Skeletal muscle tissue (tissue), 3 donors: ENCODE measurements at regions not wholly inside any gene's neighbourhood (a gene's known extent, or its start where the extent isn't known, plus 50 kb on each side); places are given as distances from the start of the nearest gene placed in this dataset.

ENCODE experiments used
- H3K27ac ChIP-seq: one replicate; pipeline ENCODE4 v1.7.0; 2013; ENCODE audit warnings: mild to moderate bottlenecking, low read depth, low read length, inconsistent platforms
- H3K27me3 ChIP-seq, 3 donors: one replicate each; pipeline ENCODE4 v1.7.0; 2013; ENCODE audit warnings: low read length in 3 of 3; ENCODE audit not compliant: control insufficient read depth in 3 of 3, insufficient read depth in 3 of 3
- H3K36me3 ChIP-seq, 3 donors: one replicate each; pipeline ENCODE4 v1.7.0; 2013; ENCODE audit warnings: low read length in 3 of 3; ENCODE audit not compliant: control insufficient read depth in 3 of 3, insufficient read depth in 3 of 3
- H3K4me1 ChIP-seq, 3 donors: one replicate each; pipeline ENCODE4 v1.7.0; 2013; ENCODE audit warnings: low read length in 3 of 3, mild to moderate bottlenecking in 3 of 3; ENCODE audit not compliant: control insufficient read depth in 3 of 3, insufficient read depth in 3 of 3
- H3K4me3 ChIP-seq, 3 donors: one replicate each; pipeline ENCODE4 v1.7.0; 2013; ENCODE audit warnings: low read length in 3 of 3
- H3K9ac ChIP-seq, 3 donors: one replicate each; pipeline ENCODE4 v1.7.0; 2013; ENCODE audit warnings: low read length in 3 of 3, mild to moderate bottlenecking in 3 of 3, moderate library complexity in 2 of 3, low read depth in 1 of 3
- H3K9me3 ChIP-seq, 3 donors: one replicate each; pipeline ENCODE4 v1.7.0; 2013; ENCODE audit warnings: low read length in 3 of 3; ENCODE audit not compliant: control insufficient read depth in 3 of 3
- donor health status: Osteomylitis.

- peaks cover 0 to 6% (median 0%) of the 10 kb centered on the region in 3 donors for H3K9me3 ChIP-seq
- no peak overlapping the region for H3K9ac ChIP-seq
- H3K27ac ChIP-seq = no peak overlapping the region
- H3K4me1 ChIP-seq = no peaks in the 10 kb centered on the region
- no peaks in the 10 kb centered on the region for H3K27me3 ChIP-seq
- H3K4me3 ChIP-seq = no peak overlapping the region
- no peaks in the 10 kb centered on the region for H3K36me3 ChIP-seq
These were observed 367.5 kb downstream of the CCSER2 start for GRCh38 chr10:84695902-84696301.

DNA sequence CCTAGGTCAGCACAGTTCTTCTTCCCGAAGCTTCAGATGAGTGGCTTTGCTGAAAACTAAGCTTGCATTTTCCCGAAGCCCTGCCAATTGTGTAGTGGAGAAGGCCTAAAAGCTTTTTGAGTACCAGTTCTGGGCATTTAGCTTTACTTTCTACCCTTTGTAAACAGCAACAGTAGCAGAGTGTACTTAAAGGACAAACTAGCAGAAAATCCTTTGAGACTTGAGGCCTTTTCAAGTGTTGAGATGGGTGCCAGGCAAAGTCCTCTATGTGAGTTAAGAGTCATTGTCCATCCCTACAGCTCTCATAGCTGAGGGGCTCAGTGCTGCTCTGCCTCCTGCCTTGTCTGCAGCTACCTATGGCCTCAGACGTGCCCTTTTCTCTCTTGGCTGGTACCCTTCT is 368.2 kb downstream of the CCSER2 start:
- Histone ChIP-seq H3K27ac (no peak overlapping the region), H3K9ac (no peak overlapping the region), H3K36me3 (no peaks in the 10 kb centered on the region), H3K27me3 (no peaks in the 10 kb centered on the region), H3K4me3 (no peak overlapping the region), H3K4me1 (no peaks in the 10 kb centered on the region), H3K9me3 (peaks cover 0 to 6% (median 0%) of the 10 kb centered on the region in 3 donors)

- no peaks in the 10 kb centered on the region for H3K4me1 ChIP-seq
- no peak overlapping the region for H3K27ac ChIP-seq
- H3K9ac ChIP-seq = no peak overlapping the region
- no peaks in the 10 kb centered on the region for H3K9me3 ChIP-seq
- no peaks in the 10 kb centered on the region for H3K36me3 ChIP-seq
- H3K4me3 ChIP-seq = no peak overlapping the region
- no peaks in the 10 kb centered on the region for H3K27me3 ChIP-seq
These were observed 370.6 kb downstream of the CCSER2 start for GRCh38 chr10:84698989-84699388.

DNA sequence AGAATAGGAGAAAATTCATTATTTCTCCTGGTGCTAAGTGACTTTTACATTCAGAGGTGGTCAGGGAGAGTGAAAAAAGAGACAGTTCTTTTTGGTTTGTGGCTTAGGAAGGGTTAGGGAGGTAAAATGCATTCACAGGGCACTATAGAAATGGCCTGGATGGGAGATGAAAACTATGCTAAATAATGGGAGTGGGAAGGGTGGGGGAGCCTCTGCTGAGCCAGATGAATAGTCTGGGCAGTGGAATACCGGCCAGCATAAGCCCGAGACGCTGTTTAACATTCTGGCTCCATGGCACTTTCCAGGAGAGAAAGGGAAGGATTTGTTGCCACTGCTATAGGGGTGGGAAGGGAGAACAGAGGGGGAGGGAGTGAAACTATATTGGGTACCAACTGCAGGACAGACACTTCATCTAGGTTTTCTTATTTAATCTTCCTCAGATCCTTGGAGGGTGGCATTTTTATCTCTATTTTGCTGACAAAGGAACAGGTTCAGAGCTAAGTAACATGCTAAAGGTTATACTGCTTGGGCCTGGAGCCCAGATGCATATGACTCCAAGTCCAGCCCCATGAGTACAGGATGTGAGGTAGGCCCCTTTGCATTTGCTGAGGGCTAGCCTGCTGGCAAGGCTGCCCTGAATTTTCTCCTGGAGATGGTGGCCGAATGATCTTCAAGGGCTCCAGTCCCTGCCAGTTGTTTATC is 372.4 kb downstream of the CCSER2 start:
- no peaks in the 10 kb centered on the region for H3K27me3 ChIP-seq
- H3K4me1 ChIP-seq = no peaks in the 10 kb centered on the region
- no peaks in the 10 kb centered on the region for H3K9me3 ChIP-seq
- no peak overlapping the region for H3K4me3 ChIP-seq
- H3K36me3 ChIP-seq = no peaks in the 10 kb centered on the region
- no peak overlapping the region for H3K27ac ChIP-seq
- H3K9ac ChIP-seq = no peak overlapping the region

- no peaks in the 10 kb centered on the region for H3K9me3 ChIP-seq
- no peak overlapping the region for H3K4me3 ChIP-seq
- no peaks in the 10 kb centered on the region for H3K36me3 ChIP-seq
- H3K27ac ChIP-seq = no peak overlapping the region
- H3K27me3 ChIP-seq = no peaks in the 10 kb centered on the region
- H3K4me1 ChIP-seq = no peaks in the 10 kb centered on the region
- H3K9ac ChIP-seq = no peak overlapping the region
These were observed 373.0 kb downstream of the CCSER2 start for GRCh38 chr10:84701370-84701720.

DNA sequence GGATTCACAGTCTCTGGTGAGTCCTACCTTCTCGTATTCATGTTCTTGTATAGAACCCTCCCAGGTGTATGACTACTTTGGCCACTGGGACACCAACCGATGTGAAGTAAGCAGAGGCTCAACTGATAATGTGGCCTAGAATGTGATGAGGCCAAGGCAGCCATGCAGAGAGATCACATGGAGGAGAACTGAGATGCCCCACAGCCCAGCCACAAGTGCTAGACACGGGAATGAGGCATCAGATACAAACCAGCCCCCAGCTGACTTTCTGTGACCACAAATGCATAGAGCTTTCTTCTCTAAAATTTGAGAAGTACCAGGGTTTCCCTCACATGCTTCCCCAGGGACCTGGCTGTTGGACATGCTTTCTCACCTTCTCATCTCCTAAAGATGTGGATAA is 375.7 kb downstream of the CCSER2 start:
- no peaks in the 10 kb centered on the region for H3K36me3 ChIP-seq
- H3K9me3 ChIP-seq = no peaks in the 10 kb centered on the region
- no peak overlapping the region for H3K4me3 ChIP-seq
- H3K27me3 ChIP-seq = no peaks in the 10 kb centered on the region
- H3K9ac ChIP-seq = no peak overlapping the region
- no peak overlapping the region for H3K27ac ChIP-seq
- no peaks in the 10 kb centered on the region for H3K4me1 ChIP-seq

DNA sequence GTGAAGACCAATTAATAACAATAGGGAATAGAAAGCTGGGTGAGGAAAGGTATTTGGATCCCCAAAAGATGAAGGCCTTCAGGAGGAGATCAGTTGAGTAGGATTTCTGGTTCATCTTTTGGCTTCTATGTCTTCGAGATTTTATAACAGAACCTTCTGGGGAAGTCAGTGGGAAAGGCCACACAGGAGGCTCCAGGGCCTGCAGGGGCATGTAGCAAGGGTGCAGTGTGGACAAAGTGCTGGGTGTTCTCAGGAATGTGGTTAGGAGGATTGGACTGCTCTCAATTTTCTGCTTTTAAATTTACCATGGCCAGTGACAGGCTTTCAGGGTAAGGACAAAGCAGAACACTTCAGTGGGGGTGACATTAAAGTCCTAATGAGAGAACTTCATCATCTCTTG is 378.0 kb downstream of the CCSER2 start:
- Histone ChIP-seq H3K9me3 (no peaks in the 10 kb centered on the region), H3K27me3 (no peaks in the 10 kb centered on the region), H3K36me3 (no peaks in the 10 kb centered on the region), H3K9ac (no peak overlapping the region), H3K27ac (no peak overlapping the region), H3K4me1 (no peaks in the 10 kb centered on the region), H3K4me3 (no peak overlapping the region)

DNA sequence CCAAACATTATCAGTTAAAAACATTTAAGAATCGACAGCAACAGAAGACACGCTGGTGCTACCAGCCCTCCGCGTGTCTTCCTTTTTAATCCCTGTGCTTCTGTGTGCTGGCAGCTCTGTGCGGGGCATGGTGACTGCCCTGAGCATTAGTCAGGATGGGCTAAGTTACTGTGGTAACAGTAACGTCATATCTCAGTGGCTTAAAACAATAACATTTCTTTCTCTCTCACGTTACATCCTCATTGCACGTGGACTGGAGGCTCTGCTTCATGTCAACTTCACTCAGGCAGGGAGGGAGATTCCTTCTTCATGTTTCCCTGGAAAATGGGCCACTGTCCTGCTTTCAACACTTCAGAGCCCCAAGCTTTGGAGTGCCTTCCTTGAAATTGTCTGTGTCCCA is 378.5 kb downstream of the CCSER2 start:
- H3K4me3 ChIP-seq = no peak overlapping the region
- no peaks in the 10 kb centered on the region for H3K27me3 ChIP-seq
- no peaks in the 10 kb centered on the region for H3K4me1 ChIP-seq
- H3K9ac ChIP-seq = no peak overlapping the region
- no peaks in the 10 kb centered on the region for H3K9me3 ChIP-seq
- no peak overlapping the region for H3K27ac ChIP-seq
- no peaks in the 10 kb centered on the region for H3K36me3 ChIP-seq

DNA sequence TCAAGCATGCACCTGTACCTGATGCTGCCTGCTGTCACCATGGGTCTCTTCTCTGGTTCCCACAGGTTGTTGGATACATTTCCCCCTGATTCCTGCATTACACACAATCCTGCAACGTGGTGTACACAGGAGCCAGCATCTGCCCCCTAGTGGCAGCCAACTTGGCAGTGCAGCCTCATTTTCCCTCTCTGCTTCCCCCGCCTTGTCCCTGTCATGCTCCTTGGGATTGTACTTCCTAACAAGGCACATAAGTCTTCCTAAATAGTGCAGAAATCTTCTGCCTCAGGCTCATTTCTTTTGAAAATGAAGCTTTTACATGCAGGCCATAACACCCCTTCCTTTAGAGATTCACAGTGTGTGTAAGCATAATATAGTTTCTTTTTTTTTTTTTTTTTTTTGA is 387.5 kb downstream of the CCSER2 start:
- H3K27ac ChIP-seq = no peak overlapping the region
- no peaks in the 10 kb centered on the region for H3K4me1 ChIP-seq
- no peaks in the 10 kb centered on the region for H3K36me3 ChIP-seq
- no peak overlapping the region for H3K9ac ChIP-seq
- no peaks in the 10 kb centered on the region for H3K27me3 ChIP-seq
- H3K9me3 ChIP-seq = no peaks in the 10 kb centered on the region
- no peak overlapping the region for H3K4me3 ChIP-seq

DNA sequence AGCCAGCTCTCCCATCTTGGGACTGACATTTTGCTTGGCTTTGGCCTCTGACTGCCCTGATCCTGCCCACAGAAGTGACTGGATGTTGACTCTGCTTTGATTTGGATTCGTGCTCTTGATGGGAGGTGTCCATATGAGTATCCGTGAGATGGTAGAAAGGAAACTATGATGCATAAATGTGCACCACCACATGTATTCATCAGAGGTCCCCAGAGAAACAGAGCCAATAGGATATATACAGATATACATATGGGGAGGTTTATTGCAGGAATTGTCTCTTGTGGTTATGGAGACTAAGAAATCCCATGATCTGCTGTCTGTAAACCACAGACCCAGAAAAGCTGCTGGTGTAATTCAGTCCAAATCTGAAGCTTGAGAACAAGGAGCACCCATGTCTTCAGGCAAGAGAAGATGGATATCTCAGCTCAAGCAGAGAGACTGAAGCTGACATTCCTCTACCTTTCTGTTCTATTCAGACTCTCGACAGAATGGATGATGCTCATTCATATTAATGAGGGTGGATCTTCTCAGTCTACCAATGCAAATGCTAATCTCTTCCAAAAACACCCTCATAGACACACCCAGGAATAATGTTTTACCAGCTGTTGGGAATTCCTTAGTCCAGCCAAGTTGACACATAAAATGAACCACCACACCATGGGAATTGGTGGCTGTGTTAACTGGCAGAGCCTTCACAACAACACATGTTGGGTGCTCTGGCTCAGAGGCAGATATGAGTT is 390.7 kb downstream of the CCSER2 start:
- Histone ChIP-seq H3K36me3 (no peaks in the 10 kb centered on the region), H3K27ac (no peak overlapping the region), H3K4me1 (no peaks in the 10 kb centered on the region), H3K4me3 (no peak overlapping the region), H3K9me3 (no peaks in the 10 kb centered on the region), H3K9ac (no peak overlapping the region), H3K27me3 (no peaks in the 10 kb centered on the region)
